GM23338 (cell line): ENCODE measurements at regions not wholly inside any gene's neighbourhood (a gene's known extent, or its start where the extent isn't known, plus 50 kb on each side); places are given as distances from the start of the nearest gene placed in this dataset.

Experiments used
- CREB1 ChIP-seq: fragments of 250-450 bp; sonication (Bioruptor Pico); IDR thresholded peaks from 2 replicates; pipeline ENCODE4 v1.5.0; 2020; ENCODE audit warnings: low read depth, mild to moderate bottlenecking, moderate library complexity
- EZH2 ChIP-seq: fragments of 200-600 bp; sonication (generic); IDR thresholded peaks from one replicate; pipeline ENCODE4 v1.8.0; 2017; ENCODE audit warnings: antibody characterized with exemption, mild to moderate bottlenecking, low read depth; ENCODE audit not compliant: unreplicated experiment
- EZH2phosphoT487 ChIP-seq: fragments of 200-600 bp; sonication (generic); IDR thresholded peaks from one replicate; pipeline ENCODE4 v1.8.1; 2018; ENCODE audit warnings: antibody characterized with exemption; ENCODE audit not compliant: unreplicated experiment
- JUNB ChIP-seq: IDR thresholded peaks from one replicate; pipeline ENCODE4 v1.6.1; 2016; ENCODE audit warnings: antibody characterized with exemption; ENCODE audit not compliant: unreplicated experiment
- NANOG ChIP-seq: IDR thresholded peaks from 2 replicates; pipeline ENCODE4 v1.6.1; 2016; ENCODE audit warnings: antibody characterized with exemption, borderline replicate concordance
- POLR2AphosphoS5 ChIP-seq: IDR thresholded peaks from 2 replicates; pipeline ENCODE4 v1.6.1; 2016; ENCODE audit warnings: antibody characterized with exemption, low read depth
- ZNF114 ChIP-seq: fragments of 250-450 bp; sonication (Bioruptor Pico); IDR thresholded peaks from 2 replicates; pipeline ENCODE4 v1.5.0; 2020; ENCODE audit warnings: mild to moderate bottlenecking, moderate library complexity
- ZNF331 ChIP-seq: fragments of 250-450 bp; sonication (Bioruptor Pico); IDR thresholded peaks from 2 replicates; pipeline ENCODE4 v1.5.0; 2020; ENCODE audit warnings: low read depth, mild to moderate bottlenecking, moderate library complexity
- TF ChIP-seq, protein P1 (sequence below): fragments of 250-450 bp; sonication (Bioruptor Pico); IDR thresholded peaks from 2 replicates; pipeline ENCODE4 v1.5.0; 2020; ENCODE audit warnings: mild to moderate bottlenecking, moderate library complexity
- TF ChIP-seq, protein P2 (sequence below): IDR thresholded peaks from 2 replicates; pipeline ENCODE4 v1.6.1; 2016; ENCODE audit warnings: antibody characterized with exemption

DNA sequence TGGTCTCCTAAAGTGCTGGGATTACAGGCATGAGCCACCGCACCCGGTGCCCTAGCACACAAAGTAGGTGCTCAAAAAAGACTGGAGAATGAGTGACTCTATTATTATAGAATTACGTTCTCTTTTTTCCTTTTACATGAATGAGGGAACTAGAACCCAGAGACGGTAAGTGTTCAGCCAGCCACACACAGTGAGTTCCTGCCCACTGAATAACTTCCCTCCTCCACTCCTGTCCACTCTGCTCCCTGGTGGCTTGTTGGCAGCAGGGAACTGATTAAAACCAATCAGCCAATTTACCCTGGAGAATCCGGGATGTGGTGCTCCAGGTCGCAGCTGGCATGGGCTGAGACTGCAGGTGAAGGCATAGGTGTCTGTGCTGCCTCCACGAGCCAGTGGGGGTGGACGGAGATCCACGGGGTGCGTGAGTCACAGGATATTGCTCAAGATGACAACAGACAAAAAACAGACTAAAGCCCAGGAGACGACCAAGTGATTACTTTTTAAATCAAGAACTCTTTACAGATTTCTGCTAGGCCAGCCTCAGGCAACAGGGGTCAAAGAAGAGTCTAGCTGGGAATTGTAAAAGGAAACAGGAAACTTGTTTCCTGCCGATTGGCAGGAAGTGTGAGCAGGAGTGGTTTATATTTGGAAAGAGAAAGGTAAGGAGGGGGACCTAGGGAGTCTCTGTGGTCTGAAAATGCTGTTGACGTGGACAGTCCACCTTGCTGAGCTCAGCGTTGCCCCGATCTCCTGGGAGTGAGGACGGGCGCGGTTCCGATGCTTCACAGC, 95.2 kb upstream of the TP53I11 start (continued):
- TF ChIP-seq, protein P1, sequence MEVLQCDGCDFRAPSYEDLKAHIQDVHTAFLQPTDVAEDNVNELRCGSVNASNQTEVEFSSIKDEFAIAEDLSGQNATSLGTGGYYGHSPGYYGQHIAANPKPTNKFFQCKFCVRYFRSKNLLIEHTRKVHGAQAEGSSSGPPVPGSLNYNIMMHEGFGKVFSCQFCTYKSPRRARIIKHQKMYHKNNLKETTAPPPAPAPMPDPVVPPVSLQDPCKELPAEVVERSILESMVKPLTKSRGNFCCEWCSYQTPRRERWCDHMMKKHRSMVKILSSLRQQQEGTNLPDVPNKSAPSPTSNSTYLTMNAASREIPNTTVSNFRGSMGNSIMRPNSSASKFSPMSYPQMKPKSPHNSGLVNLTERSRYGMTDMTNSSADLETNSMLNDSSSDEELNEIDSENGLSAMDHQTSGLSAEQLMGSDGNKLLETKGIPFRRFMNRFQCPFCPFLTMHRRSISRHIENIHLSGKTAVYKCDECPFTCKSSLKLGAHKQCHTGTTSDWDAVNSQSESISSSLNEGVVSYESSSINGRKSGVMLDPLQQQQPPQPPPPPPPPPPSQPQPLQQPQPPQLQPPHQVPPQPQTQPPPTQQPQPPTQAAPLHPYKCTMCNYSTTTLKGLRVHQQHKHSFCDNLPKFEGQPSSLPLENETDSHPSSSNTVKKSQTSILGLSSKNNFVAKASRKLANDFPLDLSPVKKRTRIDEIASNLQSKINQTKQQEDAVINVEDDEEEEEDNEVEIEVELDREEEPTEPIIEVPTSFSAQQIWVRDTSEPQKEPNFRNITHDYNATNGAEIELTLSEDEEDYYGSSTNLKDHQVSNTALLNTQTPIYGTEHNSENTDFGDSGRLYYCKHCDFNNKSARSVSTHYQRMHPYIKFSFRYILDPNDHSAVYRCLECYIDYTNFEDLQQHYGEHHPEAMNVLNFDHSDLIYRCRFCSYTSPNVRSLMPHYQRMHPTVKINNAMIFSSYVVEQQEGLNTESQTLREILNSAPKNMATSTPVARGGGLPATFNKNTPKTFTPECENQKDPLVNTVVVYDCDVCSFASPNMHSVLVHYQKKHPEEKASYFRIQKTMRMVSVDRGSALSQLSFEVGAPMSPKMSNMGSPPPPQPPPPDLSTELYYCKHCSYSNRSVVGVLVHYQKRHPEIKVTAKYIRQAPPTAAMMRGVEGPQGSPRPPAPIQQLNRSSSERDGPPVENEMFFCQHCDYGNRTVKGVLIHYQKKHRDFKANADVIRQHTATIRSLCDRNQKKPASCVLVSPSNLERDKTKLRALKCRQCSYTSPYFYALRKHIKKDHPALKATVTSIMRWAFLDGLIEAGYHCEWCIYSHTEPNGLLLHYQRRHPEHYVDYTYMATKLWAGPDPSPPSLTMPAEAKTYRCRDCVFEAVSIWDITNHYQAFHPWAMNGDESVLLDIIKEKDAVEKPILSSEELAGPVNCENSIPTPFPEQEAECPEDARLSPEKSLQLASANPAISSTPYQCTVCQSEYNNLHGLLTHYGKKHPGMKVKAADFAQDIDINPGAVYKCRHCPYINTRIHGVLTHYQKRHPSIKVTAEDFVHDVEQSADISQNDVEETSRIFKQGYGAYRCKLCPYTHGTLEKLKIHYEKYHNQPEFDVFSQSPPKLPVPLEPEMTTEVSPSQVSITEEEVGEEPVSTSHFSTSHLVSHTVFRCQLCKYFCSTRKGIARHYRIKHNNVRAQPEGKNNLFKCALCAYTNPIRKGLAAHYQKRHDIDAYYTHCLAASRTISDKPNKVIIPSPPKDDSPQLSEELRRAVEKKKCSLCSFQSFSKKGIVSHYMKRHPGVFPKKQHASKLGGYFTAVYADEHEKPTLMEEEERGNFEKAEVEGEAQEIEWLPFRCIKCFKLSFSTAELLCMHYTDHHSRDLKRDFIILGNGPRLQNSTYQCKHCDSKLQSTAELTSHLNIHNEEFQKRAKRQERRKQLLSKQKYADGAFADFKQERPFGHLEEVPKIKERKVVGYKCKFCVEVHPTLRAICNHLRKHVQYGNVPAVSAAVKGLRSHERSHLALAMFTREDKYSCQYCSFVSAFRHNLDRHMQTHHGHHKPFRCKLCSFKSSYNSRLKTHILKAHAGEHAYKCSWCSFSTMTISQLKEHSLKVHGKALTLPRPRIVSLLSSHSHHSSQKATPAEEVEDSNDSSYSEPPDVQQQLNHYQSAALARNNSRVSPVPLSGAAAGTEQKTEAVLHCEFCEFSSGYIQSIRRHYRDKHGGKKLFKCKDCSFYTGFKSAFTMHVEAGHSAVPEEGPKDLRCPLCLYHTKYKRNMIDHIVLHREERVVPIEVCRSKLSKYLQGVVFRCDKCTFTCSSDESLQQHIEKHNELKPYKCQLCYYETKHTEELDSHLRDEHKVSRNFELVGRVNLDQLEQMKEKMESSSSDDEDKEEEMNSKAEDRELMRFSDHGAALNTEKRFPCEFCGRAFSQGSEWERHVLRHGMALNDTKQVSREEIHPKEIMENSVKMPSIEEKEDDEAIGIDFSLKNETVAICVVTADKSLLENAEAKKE (CRISPR knock-in tag), result no peak
- TF ChIP-seq JUNB (no peak), EZH2 (no peak), CREB1 (CRISPR knock-in tag) (no peak), POLR2AphosphoS5 (no peak), ZNF114 (CRISPR knock-in tag) (no peak), ZNF331 (CRISPR knock-in tag) (no peak), NANOG (no peak), EZH2phosphoT487 (no peak)
- TF ChIP-seq, protein P2, sequence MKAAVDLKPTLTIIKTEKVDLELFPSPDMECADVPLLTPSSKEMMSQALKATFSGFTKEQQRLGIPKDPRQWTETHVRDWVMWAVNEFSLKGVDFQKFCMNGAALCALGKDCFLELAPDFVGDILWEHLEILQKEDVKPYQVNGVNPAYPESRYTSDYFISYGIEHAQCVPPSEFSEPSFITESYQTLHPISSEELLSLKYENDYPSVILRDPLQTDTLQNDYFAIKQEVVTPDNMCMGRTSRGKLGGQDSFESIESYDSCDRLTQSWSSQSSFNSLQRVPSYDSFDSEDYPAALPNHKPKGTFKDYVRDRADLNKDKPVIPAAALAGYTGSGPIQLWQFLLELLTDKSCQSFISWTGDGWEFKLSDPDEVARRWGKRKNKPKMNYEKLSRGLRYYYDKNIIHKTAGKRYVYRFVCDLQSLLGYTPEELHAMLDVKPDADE, result no peak
